ENCODE measurements at regions not wholly inside any gene's neighbourhood (a gene's known extent, or its start where the extent isn't known, plus 50 kb on each side); places are given as distances from the start of the nearest gene placed in this dataset.

DNA sequence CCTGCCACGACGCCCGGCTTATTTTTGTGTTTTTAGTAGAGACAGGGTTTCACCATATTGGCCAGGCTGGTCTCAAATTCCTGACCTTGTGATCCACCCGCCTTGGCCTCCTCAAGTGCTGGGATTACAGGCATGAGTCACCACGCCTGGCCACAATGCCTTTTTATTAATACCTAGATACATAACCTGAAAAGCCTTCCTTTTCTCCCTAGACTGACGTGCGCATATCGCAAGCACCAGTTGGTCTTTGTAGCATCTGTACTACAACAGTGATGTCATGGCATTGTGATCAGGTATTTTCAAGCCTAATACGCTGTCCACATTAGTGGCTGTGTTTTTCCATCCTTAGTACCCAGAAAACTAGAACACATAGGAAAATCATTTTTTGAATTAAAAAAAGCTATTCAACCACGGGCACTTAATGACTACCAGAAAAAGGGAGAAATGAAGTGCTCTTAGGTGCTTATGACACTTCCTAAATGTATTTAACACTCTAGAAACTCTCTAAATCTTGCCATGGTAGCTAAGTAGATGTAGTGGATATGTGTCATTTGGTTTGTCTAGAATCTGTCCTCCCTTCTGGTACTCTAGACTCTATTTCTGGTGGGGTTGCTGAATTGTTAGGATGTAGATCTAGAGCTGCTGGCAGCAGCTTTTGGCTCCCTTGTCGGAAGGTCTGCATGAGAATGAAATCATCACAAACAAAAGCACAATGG is 707.8 kb downstream of the STIM2 start:
- Histone ChIP-seq H3K4me1 (no peaks in the 10 kb centered on the region), H3K4me3 (no peak overlapping the region), H3K27ac (no peak overlapping the region), H3K9me3 (no peaks in the 10 kb centered on the region), H3K36me3 (no peaks in the 10 kb centered on the region), H3K27me3 (no peaks in the 10 kb centered on the region)
- TF ChIP-seq CTCF (IDR thresholded peaks at IDR 0.05) (no peak), POLR2A (IDR thresholded peaks at IDR 0.05) (no peak)
- no peak for DNase-seq

DNA sequence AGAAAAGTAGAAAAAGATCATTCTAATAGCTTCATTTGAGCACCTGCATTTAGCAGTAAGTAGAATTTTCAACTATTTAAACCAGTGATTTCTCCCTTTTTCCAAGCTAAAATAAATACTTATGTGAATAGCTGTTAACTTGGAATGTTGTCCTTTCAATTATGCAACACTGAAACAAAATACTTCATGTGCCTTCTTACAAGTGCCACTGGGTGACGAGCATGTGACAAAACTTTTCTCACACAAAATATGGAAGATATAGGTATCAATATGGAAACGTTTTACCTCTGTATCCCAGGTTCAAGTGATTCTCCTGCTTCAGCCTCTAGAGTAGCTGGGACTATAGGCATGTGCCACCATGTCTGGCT is 708.3 kb downstream of the STIM2 start:
- H3K36me3 ChIP-seq: no peaks in the 10 kb centered on the region
- no peaks in the 10 kb centered on the region for H3K9me3 ChIP-seq
- TF ChIP-seq POLR2A (IDR thresholded peaks at IDR 0.05) (no peak), CTCF (IDR thresholded peaks at IDR 0.05) (no peak)
- H3K4me1 ChIP-seq: no peaks in the 10 kb centered on the region
- H3K27ac ChIP-seq: no peak overlapping the region
- no peaks in the 10 kb centered on the region for H3K27me3 ChIP-seq
- H3K4me3 ChIP-seq: no peak overlapping the region
- DNase-seq: no peak

DNA sequence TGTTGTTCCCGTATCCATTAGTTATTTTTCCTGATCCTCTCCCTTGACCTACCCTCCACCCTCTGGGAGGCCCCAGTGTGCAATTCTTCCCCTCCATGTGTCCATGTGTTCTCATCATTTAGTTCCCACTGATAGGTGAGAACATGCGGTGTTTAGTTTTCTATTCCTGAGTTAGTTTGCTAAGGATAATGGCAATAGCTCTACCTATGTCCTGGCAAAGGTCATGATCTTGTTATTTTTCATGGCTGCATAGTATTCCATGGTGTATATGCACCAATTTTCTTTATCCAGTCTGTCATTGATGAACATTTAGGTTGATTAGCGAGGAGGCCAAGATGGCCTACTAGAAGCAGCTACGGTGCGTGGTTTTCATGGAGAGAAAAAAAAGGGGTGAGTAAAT is 714.1 kb downstream of the STIM2 start:
- Histone ChIP-seq H3K4me3 (no peak overlapping the region), H3K9me3 (no peaks in the 10 kb centered on the region), H3K4me1 (no peaks in the 10 kb centered on the region), H3K27me3 (no peaks in the 10 kb centered on the region), H3K36me3 (no peaks in the 10 kb centered on the region), H3K27ac (no peak overlapping the region)
- no peak for DNase-seq
- no peak for TF ChIP-seq POLR2A (IDR thresholded peaks at IDR 0.05)
- no peak for TF ChIP-seq CTCF (IDR thresholded peaks at IDR 0.05)

DNA sequence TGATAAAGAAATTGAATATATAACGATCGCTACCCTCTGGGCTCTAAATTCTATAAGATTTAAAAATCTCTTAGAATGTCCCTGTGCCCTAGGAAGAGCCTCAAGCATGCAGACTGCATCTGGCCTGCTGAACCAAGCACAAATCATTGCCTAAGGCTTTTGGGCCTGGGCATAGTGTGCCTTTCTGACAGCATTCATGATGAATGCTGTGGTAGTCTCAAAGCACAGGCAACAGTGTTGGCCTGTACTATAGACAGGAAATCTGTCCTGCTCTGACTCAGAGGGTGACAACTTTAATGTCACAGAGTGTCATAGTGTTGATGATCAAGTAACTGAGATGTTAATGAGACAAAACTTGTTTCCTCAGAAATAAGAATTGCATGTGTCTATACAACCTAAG is 717.3 kb downstream of the STIM2 start:
- TF ChIP-seq CTCF (IDR thresholded peaks at IDR 0.05) (no peak), POLR2A (IDR thresholded peaks at IDR 0.05) (no peak)
- no peaks in the 10 kb centered on the region for H3K36me3 ChIP-seq
- no peak overlapping the region for H3K4me3 ChIP-seq
- H3K27ac ChIP-seq: no peak overlapping the region
- no peak for DNase-seq
- no peaks in the 10 kb centered on the region for H3K9me3 ChIP-seq
- H3K4me1 ChIP-seq: no peaks in the 10 kb centered on the region
- no peaks in the 10 kb centered on the region for H3K27me3 ChIP-seq

DNA sequence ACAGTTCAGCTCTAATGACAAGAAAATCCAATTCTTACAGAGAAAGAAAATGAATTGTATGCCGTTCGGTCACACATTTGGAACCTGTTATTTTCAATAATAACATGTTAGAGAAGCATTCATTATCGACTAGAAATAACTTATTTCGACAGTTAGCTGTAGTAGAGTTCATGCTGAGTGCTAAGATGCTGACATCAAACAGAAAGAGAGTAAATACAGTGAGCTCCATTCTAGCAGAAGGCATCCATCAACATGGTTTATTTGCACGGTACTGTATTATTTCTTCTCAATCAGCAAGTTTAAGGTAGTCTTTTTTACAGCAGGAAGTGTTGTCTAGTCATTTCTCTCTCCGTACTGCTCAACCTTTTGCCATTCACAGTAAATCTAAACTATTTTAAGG is 732.1 kb downstream of the STIM2 start:
- no peak overlapping the region for H3K4me3 ChIP-seq
- H3K27ac ChIP-seq: no peak overlapping the region
- H3K27me3 ChIP-seq: no peaks in the 10 kb centered on the region
- DNase-seq: no peak
- H3K36me3 ChIP-seq: no peaks in the 10 kb centered on the region
- H3K9me3 ChIP-seq: no peaks in the 10 kb centered on the region
- TF ChIP-seq POLR2A (IDR thresholded peaks at IDR 0.05): no peak
- no peak for TF ChIP-seq CTCF (IDR thresholded peaks at IDR 0.05)
- peaks cover 0 to 10% (median 0%) of the 10 kb centered on the region in 4 donors for H3K4me1 ChIP-seq

DNA sequence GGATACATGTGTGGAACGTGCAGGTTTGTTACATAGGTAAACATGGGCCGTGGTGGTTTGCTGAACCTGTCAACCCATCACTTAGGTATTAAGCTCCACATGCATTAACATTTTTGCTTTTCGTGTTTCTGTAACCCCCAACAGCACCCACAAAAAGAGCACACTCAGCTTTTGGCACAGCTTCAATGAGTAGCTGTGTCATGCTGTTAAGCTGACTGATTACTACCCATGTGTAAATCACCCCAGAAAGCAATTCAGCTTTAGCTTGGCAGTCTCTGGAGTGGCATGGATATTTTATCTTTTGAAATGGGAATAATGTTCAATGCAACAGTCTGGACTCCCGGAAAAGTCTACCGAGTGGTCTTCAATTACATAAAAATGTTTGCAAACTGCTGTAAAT is 734.3 kb downstream of the STIM2 start:
- no peak for DNase-seq

More for the DNA sequence above, 734.3 kb downstream of the STIM2 start:
- Histone ChIP-seq H3K27me3 (no peaks in the 10 kb centered on the region), H3K4me1 (peaks cover 0 to 10% (median 0%) of the 10 kb centered on the region in 4 donors), H3K9me3 (no peaks in the 10 kb centered on the region), H3K27ac (no peak overlapping the region), H3K4me3 (no peak overlapping the region), H3K36me3 (no peaks in the 10 kb centered on the region)
- TF ChIP-seq POLR2A (IDR thresholded peaks at IDR 0.05) (no peak), CTCF (IDR thresholded peaks at IDR 0.05) (no peak)
